Fibroblast of skin of right quadriceps (primary cell): ENCODE measurements at regions not wholly inside any gene's neighbourhood (a gene's known extent, or its start where the extent isn't known, plus 50 kb on each side); places are given as distances from the start of the nearest gene placed in this dataset.

ENCODE experiments used
- DNase-seq: peaks from one replicate; pipeline ENCODE4 v3.0.0-alpha.2; 2013

DNA sequence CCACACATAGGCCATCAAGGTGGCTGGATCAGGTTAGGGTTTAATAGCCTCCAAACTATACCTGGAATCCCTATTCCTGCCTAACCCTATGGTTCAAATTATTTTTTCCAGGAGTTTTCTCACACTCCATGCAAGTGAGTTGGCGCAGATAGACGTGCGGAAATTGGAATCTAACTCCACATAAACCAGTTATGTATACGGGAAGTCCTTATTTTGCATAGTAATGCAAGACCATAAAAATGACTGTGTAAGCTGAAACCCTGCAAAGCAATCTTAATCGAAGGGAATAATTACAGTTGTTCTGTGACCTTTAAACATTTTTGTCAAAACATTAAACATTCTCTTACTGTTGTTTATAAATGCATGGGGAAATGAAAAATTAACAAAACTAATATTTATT is 200.1 kb upstream of the SIX2 start:
- no peak for DNase-seq

DNA sequence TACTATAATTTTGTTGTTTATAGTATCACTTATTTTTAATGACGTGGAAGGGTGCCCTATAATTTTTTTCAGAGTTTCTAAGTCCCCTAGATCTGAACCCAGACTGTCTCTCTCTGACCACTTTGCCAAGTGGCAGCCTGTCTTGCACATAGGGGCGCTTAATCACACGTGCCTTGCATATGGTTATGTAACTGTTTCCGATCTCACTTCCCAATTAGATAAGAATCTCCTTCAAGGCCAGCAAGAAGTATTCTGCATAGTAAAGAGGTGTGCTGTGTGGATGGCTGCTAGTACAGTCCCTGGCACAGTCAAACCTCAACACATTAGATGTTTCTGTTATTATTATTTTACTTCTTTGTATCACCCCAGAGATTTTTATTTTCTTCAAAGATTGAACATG is 197.8 kb upstream of the SIX2 start:
- no peak for DNase-seq

GRCh38 chr2:45205985-45206384 is 196.7 kb upstream of the SIX2 start:
- DNase-seq: no peak

DNA sequence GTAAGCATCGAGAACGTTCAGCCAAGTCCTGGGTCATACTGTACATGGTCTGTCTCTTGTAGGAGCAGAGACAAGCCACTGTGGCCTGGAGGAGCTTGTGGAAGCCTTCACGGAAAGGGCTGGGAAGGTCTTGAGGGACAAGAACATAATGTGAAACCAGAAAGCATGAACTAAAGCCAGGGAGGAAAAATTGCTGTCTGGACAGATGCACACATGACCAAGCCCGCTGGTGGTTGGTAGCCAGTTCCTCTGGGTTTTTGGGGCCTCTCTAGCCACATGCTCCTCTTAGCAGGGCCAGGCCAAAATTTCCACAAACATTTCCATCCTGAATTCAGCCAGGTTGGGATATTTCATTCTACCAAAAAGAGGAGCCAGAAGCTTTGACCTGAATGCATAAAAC is 196.2 kb upstream of the SIX2 start:
- no peak for DNase-seq

GRCh38 chr2:45203400-45203799 is 194.1 kb upstream of the SIX2 start:
- DNase-seq: no peak

DNA sequence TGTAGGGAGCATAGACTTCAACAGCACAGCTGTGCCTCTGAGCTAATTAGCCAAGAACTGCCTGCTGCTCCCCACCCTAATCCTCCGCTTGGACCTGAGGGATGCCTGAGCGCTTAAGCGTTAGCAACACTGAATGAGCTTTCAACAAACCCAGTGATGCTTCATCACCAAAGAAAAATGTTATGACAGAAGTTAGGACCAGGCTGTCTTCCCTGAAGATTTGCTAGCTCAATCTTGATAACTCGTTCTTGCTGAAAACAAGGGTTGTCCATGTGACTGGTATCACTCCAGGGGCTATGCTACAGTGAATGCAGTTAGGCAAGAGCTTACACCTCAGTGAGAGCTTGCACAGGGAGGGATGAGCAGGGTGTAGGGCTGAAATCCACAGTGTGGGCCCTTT is 190.7 kb upstream of the SIX2 start:
- DNase-seq: peak; percentile 27

GRCh38 chr2:45195916-45196315 is 186.7 kb upstream of the SIX2 start:
- no peak for DNase-seq

GRCh38 chr2:45194596-45194995 is 185.3 kb upstream of the SIX2 start:
- DNase-seq: no peak

DNA sequence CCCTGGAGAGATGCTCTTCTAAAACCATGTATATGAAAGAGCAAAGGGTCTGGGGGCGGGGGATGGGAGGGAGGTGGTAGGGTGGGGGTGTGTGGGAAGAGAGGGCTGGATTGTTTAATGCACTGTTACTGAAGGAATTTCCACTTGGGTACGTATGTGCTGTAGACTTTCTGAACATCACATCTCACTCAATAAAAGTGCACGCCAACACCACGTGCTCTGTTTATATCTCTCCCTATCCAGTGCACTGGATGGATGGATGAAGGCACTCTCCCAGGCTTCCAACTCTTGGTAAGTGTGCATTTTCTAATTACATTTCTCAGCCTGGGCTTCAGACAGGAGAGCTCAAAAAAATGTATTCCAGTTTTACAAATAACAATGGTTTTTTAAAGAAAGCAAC is 184.3 kb upstream of the SIX2 start:
- no peak for DNase-seq

DNA sequence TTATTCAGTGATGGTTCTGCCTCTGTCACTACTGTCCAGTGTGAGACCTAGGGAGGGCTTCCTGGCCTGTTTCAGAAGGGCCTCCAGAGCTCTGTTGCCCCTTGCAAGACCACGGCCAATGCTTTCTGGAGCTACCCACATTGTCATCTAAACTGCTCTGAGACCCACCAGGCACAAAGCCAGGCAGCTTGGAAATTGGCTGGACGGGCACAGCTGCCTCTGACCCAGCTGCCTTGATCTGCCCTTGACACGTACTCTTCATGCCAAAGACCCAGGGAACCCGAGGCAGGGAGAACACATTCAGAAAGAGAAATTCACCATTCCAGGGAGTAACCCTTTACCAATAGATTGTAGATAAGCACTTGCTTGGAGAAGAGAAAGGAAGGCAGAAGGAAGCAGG is 183.7 kb upstream of the SIX2 start:
- no peak for DNase-seq

DNA sequence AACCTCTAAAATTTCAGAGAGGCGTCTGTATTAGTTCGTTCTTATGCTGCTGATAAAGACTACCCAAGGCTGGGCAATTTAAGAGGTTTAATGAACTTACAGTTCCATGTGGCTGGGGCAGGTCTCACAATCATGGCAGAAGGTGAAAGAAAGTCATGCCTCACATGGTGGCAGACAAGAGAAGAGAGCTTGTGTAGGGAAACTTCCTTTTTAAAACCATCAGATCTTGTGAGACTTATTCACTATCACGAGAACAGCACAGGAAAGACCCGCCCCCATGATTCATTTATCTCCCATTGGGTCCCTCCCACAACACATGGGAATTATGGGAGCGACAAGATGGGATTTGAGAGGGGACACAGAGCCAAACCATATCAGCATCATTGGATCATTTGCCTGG is 183.2 kb upstream of the SIX2 start:
- no peak for DNase-seq

DNA sequence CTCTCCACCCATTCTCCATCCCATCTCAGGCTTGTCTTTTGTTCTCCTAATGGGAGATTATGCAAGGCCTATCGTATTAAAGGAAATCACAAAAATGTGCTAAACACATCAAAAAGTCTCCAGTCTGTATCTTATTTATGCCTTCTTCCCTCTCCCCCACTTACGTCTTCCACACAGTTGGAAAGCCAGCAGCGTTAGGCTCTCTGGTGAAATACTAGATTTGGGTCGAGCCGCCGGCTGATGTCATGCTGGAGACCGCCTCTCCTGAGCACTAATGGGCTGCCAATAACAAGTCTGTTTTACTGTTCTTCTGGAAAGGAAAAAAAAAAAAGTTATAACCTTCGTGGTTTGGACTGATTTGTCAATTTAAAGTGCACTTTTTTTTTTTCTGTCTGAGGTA is 182.7 kb upstream of the SIX2 start:
- peak; percentile 31 for DNase-seq

DNA sequence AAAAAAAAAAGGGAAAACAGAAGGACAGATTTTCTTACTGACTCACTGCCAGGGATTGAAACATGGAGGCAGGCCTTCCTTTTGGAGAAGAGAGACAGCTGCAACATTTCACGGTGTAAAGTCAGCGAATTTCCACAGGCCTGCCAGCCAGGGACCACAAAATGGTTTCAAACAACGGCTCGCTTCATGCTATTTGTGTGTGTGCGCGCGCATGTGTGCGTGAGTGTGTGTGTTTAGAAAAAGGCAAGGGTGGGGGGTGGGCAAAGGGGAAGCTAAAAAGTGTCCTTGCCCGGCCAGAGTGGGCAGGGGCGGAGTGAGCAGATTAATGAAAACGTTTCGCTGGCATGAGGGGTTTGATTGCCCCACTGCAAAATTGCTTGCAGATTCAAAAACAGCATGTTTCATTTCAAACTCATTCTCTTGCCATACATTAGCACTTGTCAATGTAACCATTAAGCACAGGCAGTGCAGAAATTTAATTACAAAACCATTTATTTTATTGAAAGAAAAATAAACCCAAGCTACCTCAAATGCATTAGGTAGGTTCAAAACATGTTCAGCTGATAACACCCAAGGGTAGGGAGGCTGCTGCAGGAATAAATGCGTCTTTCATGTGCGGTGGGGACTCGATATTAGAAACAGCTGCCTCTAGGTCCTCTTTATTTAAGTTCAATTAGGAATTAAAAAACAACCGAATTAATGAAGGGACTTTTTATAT is 182.1 kb upstream of the SIX2 start:
- no peak for DNase-seq

- peak; percentile 30 for DNase-seq
These were observed 181.3 kb upstream of the SIX2 start for GRCh38 chr2:45190481-45190942.

DNA sequence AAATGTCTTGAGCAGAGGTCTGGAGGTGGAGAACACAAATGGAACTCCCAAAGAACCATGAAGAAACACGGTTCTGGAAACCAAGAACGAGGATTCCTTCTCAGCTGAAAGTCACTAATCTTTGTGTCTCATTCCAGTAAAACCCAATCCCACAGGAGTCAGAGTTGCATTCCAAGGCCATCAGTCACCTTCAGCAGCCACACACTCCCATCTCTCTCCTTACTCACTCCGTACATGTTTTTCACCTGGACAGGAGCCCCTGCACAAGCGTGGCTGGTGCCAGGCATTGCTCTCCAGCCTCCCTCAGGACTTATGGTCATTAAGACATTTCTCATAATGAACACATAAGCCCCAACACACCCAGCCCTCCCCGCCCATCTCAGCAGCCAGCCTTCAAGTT is 175.4 kb upstream of the SIX2 start:
- DNase-seq: peak; percentile 50

GRCh38 chr2:45182667-45183295 is 173.5 kb upstream of the SIX2 start:
- peak; percentile 14 for DNase-seq

- no peak for DNase-seq
These were observed 171.5 kb upstream of the SIX2 start for GRCh38 chr2:45180779-45181178.

- peak; percentile 34 for DNase-seq
These were observed 170.9 kb upstream of the SIX2 start for GRCh38 chr2:45180033-45180746.

DNA sequence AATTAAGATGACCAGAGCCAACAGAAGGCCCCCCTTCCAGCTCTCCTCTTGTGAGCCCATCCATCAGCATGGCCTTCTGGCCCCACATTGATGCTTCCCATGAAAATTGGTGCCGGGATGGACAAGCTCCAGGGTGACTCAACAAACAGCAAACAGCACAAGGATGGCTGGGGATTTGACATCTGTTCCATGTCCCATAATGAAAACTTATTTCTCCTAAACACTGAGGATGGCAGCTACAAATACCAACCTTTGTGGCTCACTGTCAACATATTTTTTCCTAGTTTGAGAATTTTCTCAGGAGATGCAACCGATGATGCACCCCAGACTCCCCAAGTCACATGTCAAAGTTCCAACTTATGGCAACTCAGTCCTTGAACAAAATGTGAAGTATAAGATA is 169.6 kb upstream of the SIX2 start:
- no peak for DNase-seq

GRCh38 chr2:45178359-45178758 is 169.1 kb upstream of the SIX2 start:
- DNase-seq: no peak

GRCh38 chr2:45177870-45178269 is 168.6 kb upstream of the SIX2 start:
- peak; percentile 92 for DNase-seq

- DNase-seq: no peak
These were observed 167.1 kb upstream of the SIX2 start for GRCh38 chr2:45176390-45176789.

- DNase-seq: peak; percentile 73
These were observed 164.3 kb upstream of the SIX2 start for GRCh38 chr2:45173513-45173912.

DNA sequence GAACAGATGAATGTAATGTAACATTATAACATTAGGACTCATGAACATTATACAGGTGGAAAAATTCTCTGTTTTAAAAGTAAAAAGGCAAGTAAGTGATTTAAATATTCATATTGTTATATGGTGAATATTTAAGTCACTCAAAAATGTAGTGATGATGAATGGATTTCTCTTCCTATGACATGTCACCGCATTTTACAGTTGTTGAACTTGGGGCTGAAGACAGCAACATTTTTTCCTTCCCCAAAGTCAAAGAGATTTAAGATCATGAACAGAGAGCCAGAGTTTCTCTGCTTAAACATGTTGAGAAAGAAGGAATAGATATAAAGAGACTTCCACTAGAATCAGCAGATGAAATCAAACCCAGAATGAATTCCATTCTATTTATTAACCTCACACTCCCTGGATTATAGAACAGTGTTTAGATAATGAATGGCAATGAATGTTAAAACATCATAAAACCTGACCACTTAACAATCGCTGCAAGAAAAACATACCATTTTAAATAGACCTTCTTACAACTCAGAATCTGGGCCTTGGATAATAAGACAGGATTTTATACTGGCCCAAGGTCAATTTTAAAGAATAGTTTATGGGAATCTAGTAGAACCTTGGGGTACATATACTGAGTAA is 163.6 kb upstream of the SIX2 start:
- no peak for DNase-seq
